DLD1 (cell line): ENCODE measurements at regions not wholly inside any gene's neighbourhood (a gene's known extent, or its start where the extent isn't known, plus 50 kb on each side); places are given as distances from the start of the nearest gene placed in this dataset.
"Not testable (repeated sequence)": the region's sequence is repeated elsewhere in the genome, so short reads cannot be mapped to it uniquely, and the experiment has no call there.

Source experiments
- in situ Hi-C: cut with HindIII; loops from 2 replicates; pipeline ENCODE4 v1.10.0; 2017; ENCODE audit warnings: low sequenced_read_pairs

DNA sequence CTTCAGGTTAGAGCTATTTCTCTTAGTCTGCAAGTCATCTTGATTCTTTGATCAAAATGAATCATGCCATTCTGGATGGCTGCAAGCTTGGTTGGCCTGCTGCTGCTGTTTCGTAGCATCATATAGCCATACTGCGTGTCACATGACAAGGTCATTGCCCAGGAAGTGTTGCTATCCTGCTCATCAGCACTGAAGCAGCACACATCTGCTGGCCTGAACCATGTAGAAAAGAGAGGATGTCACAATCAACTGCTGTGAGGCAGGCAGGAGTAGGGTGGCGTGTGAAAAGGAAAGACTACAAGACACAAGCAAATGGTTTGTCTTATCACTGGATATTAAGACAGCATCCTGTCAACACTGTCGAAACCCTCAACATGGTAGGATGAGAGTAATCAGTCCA, 376.7 kb upstream of the RORB start:
- in situ Hi-C loops: no loop called here

DNA sequence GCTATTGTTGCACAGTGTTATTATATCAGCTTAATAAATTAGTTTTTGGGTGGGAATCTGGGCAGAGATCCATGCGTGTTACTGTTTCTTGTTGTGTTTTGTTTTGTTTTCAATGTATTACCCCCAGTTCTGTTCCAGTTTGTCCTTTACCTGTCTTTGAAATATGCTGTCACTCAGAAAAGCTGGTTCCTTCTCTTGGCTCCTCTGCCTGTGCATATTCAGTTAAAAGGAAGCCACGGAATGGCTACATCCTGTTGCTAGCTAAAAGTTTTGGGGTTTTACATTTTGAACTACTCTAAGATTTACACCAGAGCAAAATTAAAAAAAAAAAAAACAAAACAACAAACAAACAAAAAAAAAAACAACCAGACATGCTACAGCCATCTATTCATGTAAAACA, 374.9 kb upstream of the RORB start:
- in situ Hi-C loops: no loop called here

DNA sequence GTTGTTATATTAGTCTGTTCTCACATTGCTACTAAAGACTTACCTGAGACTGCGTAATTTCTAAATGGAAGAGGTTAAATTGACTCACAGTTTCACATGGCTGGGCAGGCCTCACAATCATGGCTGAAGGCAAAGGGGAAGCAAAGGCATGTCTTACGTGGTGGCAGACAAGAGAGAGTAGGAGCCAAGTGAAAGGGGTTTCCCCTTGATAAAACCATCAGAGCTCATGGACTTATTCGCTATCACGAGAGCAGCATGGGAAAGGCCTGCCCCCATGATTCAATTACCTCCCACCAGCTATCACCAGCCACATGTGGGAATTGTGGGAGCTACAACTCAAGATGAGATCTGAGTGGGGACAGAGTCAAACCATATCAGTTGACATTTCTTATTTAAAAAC, 374.5 kb upstream of the RORB start:
- in situ Hi-C loops: no loop called here

DNA sequence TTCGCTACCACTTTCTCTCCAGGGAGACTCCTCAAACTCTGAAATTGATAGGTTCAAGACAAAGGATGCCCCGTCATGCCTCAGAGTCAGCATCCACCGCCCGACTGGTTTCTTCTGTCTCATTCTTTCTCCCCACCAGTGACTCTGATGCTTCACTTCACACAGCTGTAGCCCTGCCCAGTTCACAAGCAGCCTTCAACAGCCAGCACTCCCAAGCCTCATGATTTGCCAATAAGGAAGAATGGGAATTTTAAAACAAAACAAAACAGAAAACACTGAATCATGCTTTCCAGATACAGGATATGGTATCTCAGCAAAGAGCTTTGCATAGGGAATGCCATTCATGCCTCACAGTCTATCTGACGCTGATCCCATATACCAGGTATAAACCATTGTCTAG, 371.2 kb upstream of the RORB start:
- in situ Hi-C loops: no loop called here

DNA sequence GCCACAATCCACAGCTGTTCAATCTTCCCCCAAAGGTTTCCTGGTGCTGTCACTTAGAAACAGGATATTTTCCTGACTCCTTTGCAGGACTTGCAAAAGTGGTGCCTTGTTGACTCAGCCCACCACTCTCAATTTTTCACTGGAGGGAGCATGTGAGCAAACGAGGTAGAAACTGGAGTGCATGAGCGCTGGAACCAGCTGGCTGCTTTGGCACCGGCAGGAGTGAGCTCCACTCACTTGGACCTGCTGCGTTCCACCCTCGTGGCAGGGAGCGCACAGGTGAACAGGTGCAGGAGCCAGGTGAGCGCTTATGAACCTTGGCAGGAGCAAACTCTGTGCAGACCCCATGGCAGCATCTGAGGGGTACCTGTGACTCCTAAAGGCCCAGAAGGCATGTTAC, 364.1 kb upstream of the RORB start:
- in situ Hi-C loops: no loop called here

DNA sequence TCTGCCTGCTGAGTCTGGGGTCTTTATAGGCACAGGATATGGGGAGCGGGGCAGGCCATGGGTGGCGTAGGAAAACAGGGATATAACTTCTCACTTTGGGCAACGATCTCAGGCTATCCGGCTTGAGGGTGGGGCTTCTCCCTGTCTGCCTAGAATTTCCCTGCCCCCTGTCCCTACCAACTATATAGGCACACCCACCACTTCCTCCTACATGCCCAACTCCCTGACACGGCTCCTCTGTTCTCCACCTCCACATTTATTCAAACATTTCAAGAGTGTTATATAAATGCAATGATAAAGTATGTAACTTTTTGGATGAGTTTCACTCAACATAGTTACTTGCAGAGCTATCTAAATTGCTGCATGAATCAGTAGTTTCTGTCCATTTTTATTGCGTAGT, 363.2 kb upstream of the RORB start:
- in situ Hi-C loops: no loop called here

DNA sequence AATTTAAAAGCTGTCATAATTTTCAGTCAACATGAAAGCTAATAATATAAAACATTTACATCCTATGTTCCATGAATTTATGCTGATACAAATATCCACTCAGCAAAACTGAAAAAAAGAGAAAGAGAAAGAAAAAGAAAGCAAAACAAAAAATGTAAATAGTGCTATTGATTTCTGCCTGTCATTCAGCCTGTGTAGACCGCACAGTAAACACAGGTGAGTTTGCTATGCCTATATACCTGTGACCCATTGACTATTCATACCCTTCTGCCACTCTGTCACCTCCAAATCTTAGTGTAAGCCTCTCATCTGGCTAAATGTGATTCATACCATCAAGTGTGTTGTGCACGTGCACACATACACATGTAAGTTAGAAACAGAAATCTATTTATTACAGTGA, 359.0 kb upstream of the RORB start:
- in situ Hi-C loops: no loop called here

DNA sequence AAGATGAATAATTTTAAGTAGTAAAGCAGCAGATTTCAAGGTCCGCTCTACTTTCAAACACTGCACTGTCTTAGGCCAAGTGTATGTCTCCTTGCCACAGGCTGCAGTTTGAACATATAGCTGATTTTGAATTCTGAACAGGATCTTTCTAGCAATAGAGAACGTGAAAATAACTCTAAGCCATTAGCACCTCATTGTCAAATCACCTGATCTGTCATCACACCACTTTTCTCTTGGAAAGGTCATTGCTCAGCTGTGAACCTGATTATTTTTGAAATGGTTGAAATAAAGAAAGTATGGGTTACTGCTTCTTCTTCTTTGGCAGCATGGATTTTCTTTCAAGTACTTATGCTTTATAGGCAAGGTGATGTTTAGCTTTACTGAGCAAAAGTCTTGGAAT, 357.0 kb upstream of the RORB start:
- in situ Hi-C loops: no loop called here

DNA sequence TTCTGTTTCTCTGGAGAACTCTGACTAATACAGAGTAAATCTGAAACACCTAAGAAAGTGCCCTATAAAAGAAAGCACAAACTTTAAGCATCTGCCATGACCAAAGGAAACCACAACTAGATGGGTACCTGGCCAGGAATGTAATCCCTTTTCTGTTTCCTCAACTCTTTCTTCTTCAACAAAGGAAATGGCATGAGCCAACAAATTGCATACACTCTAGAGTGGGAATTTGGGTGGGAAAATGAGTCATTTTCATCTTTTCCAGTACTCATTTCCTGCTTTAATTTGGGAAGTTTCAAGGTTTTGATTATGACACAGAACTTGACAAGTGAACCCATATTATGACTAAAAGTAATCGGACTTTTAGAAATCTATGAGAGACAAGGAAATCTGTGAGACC, 349.2 kb upstream of the RORB start:
- in situ Hi-C loops: no loop called here

DNA sequence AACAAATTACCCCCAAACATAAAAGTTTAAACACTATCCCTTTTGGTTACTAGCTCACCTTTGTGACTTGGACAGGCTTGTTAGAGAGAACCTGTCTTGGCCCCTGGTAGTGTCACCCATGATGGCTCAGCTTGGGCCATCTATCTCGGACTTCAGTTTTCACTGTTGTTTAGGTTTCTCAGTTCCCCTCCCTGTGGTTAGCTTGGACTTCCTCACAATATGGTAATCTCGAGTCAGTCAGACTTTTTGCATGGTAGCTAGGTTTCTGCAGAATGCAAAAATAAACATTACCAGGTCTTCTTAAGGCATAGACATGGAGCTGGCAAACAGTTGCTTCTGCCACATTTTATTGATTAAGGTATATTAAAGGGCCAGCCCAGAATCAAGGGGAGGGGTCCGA, 324.3 kb upstream of the RORB start:
- in situ Hi-C loops: no loop called here

DNA sequence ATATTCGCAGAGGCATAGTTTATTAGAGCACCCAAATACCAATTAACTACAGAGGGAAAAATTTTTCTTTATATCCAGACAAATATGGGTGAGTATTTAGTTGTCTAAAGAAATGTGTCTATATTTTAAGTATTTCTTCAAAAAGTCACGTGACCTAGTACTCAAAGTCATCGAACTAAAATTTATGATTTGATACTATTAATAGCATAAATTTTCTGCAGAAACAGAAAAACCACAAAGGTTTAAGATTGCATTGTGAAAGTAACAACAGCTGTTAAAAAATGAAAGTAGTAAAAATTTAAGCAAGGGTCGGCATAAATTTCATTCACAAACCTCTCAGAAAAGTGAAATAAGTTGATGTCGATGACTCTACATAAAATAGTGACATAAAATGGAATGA, 323.9 kb upstream of the RORB start:
- in situ Hi-C loops: no loop called here

DNA sequence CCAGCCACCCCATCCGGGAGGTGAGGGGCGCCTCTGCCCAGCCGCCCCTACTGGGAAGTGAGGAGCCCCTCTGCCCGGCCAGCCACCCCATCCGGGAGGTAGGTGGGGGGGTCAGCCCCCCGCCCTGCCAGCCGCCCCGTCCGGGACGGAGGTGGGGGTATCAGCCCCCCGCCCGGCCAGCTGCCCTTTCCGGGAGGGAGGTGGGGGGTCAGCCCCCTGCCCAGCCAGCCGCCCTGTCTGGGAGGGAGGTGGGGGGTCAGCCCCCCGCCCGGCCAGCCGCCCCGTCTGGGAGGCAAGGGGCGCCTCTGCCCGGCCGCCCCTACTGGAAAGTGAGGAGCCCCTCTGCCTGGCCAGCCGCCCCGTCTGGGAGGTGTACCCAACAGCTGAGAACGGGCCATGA, 299.4 kb upstream of the RORB start:
- in situ Hi-C loops: not testable (repeated sequence)

DNA sequence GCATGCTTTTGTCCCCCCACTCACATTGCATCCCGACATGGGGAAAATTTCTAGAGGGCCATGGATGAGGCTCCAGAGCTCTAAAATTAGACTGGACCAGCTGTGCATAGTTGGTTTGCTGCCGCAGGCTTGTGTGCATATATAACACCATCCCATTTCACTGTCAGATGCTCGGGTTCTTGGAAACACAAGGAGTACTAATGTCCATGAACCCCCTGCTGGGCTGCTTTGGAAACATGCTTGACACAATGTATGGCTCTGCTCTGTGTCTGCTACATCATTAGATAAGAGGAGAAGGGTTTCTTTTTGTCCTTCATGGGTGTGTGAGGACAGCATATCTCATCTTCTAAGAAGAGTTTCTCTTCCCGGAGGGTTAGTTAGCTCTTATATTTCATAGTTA, 292.1 kb upstream of the RORB start:
- in situ Hi-C loops: no loop called here

DNA sequence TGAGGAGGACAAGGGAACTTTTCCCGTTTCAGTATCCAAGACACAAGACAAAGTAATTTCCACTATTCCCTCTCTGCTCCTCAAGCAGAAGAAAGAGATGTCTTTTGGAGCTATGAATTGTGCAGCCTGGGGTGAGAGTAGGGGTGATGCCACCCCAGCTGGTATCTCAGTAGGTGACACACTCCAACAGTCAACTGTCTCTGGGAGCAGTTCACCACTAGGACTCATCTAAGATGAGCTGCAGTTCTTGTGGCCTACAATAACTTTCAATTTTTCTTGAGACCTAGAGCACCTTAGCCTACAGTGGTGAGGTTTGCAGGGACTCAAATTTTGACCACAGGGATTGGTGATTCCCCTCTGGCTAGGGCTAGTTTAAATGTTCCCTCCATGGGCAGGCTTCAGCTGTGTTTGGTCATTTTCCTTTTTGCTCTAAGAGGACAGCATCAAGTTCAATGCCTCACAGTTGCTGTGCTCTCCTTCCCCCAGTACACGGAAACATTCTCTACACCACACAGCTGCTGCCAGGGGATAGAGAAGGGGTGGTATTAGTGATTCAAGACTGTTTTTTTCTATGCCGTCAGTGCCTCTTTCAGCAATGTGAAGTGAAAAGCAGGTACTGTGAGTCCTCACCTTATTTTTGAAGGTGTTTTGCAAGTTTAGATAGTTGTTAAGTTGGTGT, 278.6 kb upstream of the RORB start:
- in situ Hi-C loops: no loop called here

DNA sequence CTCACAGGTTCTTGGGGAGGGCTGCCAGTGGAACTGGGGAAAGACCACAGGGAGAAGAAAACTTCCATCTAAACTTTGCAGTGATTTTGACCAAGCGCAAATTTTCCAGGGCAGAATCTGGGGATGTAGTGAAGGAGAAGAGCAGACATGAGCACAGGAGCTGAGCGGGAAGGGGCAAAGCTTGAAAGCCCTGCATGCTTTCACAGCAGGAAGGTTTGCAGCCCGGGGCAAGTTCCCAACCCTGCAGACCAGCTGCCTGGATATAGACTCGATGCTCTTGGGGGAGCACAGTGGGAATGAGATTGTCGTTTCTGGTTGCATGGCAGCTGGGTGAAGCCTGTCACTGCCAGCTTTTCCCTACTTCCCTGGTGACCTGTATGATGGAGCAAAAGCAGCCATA, 276.8 kb upstream of the RORB start:
- in situ Hi-C loops: no loop called here

DNA sequence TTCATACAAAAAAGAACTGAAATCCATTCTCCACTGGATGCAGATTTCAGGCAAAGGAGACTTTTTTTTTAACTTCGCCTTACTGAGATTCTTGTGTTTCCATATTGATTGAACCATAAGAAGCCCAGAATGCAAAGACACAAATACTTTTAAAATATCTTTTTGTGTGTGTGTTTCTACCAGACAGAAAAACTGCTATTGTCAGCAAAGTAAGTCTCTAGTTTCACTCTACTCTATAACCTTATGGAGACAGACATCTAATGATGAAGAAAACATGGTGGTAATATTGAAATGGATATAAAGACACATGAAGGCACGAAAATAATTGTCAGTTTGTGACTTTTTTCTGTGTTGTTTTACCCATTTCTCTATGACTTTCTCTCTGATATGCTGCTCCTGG, 260.3 kb upstream of the RORB start:
- in situ Hi-C loops: no loop called here

DNA sequence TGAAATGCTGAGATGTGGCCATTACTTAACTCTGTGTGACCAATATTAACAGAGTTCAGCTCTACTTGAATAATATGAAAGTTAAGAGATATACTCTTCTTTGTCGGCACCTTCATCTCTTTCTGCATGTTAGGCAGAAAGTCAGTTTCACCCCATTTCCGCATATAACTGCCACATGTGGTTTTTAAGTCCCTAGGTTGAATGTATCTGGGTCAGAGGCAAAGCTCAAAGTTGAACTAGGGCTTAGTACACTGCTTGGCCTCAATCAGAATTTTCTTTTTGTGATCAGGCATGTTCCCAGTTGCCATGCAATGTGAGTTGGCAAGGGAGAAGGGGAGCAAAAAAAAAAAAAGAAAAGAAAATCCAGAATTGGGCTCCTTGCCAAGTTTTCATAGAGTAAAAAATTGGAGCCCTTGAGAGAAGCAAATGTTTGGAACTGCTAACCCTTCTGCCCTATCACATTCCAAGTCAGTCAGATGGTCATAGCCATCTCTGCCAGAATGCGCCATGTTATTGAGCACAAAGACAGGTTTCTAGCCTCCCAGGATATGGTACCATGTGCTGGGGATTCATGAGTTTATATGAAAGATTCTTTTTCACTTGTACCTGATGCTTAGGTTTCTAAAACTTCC, 251.2 kb upstream of the RORB start:
- in situ Hi-C loops: no loop called here

DNA sequence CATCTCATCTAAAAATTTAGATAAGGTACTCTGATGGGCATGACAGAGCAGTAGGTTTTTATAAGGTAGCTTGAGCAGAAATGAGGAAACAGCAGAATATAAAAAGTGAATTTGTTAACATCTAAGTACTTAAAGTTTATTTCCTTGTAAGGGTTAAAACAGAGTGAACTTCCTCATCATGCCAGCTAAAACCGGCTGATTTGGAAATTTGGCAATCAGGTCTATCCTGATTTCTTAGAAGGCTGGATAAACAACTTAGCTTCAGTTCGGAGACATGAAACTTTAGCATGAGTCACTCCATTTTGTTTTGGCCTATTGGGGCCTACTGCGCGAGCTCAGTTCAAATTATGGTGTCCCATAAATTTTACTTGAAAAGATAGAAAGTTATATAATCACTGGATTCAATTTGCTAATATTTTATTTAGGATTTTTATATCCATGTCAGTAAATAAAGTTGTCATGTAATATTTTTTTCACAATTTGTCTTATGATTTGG, 241.6 kb upstream of the RORB start:
- in situ Hi-C loops: no loop called here

DNA sequence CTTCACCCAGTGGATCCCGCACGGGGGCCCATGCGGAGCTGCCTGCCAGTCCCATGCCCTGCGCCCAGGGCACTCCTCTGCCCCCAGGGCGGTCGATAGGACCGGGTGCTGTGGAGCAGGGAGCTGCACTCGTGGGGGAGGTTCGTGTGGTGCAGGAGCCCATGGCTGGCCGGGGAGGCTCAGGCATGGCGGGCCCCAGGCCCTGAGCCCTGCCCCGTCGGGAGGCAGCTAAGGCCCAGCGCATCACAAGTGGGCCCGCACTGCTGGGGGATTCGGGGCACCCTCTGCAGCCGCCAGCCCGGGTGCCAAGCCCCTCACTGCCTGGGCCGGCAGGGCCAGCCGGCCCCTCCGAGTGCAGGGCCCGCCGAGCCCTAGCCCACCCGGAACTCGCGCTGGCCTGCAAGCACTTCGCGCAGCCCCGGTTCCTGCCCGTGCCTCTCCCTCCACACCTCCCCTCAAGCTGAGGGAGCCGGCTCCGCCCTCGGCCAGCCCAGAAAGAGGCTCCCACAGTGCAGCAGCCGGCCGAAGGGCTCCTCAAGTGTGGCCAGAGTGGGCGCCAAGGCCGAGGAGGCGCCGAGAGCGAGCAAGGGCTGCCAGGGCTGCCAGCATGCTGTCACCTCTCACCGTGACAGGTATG, 221.1 kb upstream of the RORB start:
- in situ Hi-C loops: no loop called here

DNA sequence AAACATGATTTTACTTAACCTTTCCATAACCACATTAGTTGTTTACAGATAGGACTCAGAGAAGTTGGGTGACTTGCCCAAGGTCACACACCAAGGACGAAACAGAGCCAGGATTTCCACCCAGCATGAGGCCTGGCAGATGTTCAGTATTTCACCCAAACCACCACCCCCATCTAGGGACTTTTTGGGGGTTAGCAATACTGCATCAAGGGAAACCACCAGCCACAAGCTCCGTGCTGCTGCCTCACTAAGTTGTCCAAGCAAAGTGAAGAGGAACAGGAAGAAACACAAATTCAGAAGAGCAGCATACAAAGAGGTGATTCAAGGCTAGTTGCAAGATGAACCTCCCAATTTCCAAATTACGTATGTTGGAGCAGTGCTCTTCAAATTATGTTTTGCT, 219.6 kb upstream of the RORB start:
- in situ Hi-C loops: no loop called here

DNA sequence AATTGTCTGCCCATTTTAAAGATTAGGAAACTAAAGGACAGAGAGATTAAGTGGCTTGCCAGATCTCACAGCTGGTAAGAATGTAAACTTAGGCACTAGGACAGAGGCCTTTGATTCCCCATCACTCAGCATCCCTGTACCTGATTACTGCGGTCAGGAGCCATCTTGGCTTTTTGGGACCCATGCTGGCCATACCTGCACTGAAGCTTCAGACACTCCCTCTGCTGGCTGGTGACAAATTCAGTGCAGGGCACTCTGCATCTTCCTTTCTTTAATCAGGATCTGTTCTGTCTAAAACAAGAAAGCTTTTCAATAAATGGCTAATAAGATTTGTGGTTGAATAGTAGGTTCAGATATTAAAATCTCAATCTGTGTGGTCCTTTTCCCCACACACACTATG, 215.5 kb upstream of the RORB start:
- in situ Hi-C loops: no loop called here

DNA sequence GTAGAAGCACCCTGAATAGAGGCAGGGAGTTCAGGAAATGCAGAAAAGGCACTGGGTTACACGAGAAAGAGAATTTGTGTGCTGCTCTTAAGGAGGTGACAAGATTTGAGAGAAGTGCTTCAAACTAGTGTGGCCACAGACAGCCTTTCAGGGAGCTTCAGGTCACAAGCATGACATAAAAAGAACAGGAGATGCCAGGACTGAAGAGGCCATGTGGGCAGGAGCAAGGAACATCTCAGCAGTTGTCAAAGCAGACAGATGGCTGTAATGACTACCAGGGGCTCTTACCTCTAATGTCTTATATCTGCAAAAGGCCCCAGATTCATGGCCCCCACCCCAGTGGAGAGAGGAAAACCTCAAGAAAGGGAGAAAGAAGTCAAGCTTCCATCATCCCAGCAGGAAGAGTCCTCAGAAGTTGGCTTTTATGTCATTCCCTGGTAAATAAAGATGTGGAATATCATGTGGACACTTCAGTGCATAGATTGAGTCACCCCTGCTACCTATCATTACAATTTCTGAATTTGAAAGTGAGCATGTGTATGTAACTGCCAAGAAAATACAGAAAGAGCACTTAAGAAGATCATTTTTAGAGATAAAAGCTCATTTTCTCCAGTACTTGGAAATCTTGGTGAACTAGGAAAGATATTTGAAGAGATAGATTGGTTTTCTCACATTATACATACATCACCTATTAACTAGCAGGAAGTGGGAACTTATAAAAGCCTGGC, 214.4 kb upstream of the RORB start:
- in situ Hi-C loops: no loop called here
